ENCODE measurements at regions not wholly inside any gene's neighbourhood (a gene's known extent, or its start where the extent isn't known, plus 50 kb on each side); places are given as distances from the start of the nearest gene placed in this dataset.

DNA sequence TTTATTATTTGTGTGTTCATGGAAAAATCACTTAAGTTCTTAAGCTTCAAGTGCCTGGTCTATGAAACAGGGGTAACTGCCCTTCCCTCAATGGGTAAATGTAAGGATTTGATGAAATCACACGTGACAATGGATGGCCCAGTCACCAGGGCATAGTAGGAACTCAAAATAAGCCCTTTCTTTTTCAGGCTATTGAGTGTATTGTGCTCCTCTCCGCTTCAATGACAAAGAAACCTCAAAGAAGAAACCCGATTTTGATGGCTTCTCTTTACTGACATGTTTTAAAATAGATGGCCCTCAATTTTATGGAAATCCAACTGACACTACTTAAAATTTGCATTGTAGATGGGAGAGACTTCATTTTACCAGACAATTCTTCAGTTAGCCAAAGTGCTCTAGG is 543.5 kb downstream of the OMA1 start:
- TF ChIP-seq, protein P1, sequence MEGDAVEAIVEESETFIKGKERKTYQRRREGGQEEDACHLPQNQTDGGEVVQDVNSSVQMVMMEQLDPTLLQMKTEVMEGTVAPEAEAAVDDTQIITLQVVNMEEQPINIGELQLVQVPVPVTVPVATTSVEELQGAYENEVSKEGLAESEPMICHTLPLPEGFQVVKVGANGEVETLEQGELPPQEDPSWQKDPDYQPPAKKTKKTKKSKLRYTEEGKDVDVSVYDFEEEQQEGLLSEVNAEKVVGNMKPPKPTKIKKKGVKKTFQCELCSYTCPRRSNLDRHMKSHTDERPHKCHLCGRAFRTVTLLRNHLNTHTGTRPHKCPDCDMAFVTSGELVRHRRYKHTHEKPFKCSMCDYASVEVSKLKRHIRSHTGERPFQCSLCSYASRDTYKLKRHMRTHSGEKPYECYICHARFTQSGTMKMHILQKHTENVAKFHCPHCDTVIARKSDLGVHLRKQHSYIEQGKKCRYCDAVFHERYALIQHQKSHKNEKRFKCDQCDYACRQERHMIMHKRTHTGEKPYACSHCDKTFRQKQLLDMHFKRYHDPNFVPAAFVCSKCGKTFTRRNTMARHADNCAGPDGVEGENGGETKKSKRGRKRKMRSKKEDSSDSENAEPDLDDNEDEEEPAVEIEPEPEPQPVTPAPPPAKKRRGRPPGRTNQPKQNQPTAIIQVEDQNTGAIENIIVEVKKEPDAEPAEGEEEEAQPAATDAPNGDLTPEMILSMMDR (conservative IDR thresholded peaks at IDR 0.05; ENCODE audit: low read depth, low read length) = no peak
- TF ChIP-seq EZH2 (IDR thresholded peaks at IDR 0.05; ENCODE audit: low read length, unreplicated experiment) (no peak), EZH2phosphoT487 (IDR thresholded peaks at IDR 0.05; ENCODE audit: borderline replicate concordance, low read length) (no peak)

All from PC-3 (cell line).